Peyer's patch (tissue), 4 donors: ENCODE measurements at regions not wholly inside any gene's neighbourhood (a gene's known extent, or its start where the extent isn't known, plus 50 kb on each side); places are given as distances from the start of the nearest gene placed in this dataset.

Experiments
- CTCF ChIP-seq, 6 experiments: fragments of 450-650 bp in 4 of 6; fragments of 200-600 bp in 2 of 6; sonication (generic) in 1 of 6; IDR thresholded peaks; one replicate each; pipeline ENCODE4 v1.5.1; 2017 to 2019; ENCODE audit warnings: antibody characterized with exemption in 6 of 6, mild to moderate bottlenecking in 3 of 6, moderate library complexity in 1 of 6
- POLR2A ChIP-seq, 2 donors: fragments of 450-650 bp; IDR thresholded peaks; one replicate each; pipeline ENCODE4 v1.5.1; 2017; ENCODE audit warnings: antibody characterized with exemption in 2 of 2, mild to moderate bottlenecking in 2 of 2, moderate library complexity in 2 of 2

- no peak for TF ChIP-seq CTCF (IDR thresholded peaks at IDR 0.05)
- TF ChIP-seq POLR2A (IDR thresholded peaks at IDR 0.05), result no peak
Measured at GRCh38 chr6:81031416-81031815, 721.1 kb downstream of the TENT5A start.
